ENCODE measurements at regions not wholly inside any gene's neighbourhood (a gene's known extent, or its start where the extent isn't known, plus 50 kb on each side); places are given as distances from the start of the nearest gene placed in this dataset.

DNA sequence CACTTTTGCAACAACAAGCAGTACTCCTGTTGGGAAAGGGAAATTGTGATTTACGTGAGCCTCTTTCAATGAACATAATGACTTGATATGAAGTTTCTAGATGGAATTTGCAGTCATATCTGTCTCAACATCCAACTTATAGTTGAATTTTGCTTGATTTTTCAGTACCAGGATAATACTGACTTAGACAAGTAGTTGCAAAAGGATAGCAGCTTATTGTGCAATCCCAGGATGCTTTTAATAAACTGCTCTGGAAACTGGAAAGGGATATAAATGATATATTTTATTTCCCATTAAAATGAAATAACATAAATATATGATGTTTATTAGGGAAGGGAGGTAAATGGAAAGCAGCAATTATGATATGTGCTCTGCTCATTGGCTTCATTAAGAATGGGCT is 174.4 kb upstream of the RGMB start:
- TF ChIP-seq, protein P1, sequence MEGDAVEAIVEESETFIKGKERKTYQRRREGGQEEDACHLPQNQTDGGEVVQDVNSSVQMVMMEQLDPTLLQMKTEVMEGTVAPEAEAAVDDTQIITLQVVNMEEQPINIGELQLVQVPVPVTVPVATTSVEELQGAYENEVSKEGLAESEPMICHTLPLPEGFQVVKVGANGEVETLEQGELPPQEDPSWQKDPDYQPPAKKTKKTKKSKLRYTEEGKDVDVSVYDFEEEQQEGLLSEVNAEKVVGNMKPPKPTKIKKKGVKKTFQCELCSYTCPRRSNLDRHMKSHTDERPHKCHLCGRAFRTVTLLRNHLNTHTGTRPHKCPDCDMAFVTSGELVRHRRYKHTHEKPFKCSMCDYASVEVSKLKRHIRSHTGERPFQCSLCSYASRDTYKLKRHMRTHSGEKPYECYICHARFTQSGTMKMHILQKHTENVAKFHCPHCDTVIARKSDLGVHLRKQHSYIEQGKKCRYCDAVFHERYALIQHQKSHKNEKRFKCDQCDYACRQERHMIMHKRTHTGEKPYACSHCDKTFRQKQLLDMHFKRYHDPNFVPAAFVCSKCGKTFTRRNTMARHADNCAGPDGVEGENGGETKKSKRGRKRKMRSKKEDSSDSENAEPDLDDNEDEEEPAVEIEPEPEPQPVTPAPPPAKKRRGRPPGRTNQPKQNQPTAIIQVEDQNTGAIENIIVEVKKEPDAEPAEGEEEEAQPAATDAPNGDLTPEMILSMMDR (IDR thresholded peaks at IDR 0.05; ENCODE audit: poor library complexity), result no peak
- TF ChIP-seq EZH2 (IDR thresholded peaks at IDR 0.05; ENCODE audit: borderline replicate concordance), result no peak
- TF ChIP-seq EZH2phosphoT487 (IDR thresholded peaks at IDR 0.05; ENCODE audit: low read depth, severe bottlenecking, unreplicated experiment), result no peak
